H1 (cell line): ENCODE measurements at regions not wholly inside any gene's neighbourhood (a gene's known extent, or its start where the extent isn't known, plus 50 kb on each side); places are given as distances from the start of the nearest gene placed in this dataset.

Experiments
- CTCF ChIA-PET: fragments of 300-600 bp; sonication (Branson Sonifier 250); formaldehyde crosslinking; loops from one replicate; lab custom pipeline; 2021; ENCODE audit not compliant: partially characterized antibody; lab: Charles Lee
- POLR2A ChIA-PET: fragments of 300-600 bp; sonication (Branson Sonifier 250); formaldehyde crosslinking; loops from one replicate; lab custom pipeline; 2021; ENCODE audit warnings: inconsistent platforms; ENCODE audit not compliant: partially characterized antibody; lab: Charles Lee
- DNase-seq, 2 experiments: peaks; one replicate each; pipeline versions ENCODE4 v3.0.0 to v3.0.0-alpha.2; 2010 to 2022; ENCODE audit warnings: low spot score in 2 of 2, low read depth in 1 of 2, mixed read lengths in 1 of 2
- FAIRE-seq: peaks from 2 replicates; lab custom pipeline; 2011; peaks lifted over from hg19 to GRCh38; lab: Jason Lieb, UNC
- H2AFZ ChIP-seq: 2 replicates; pipeline ENCODE4 v1.8.1; 2012; ENCODE audit warnings: low read length, inconsistent platforms
- H2AK5ac ChIP-seq: 2 replicates; pipeline ENCODE4 v1.6.1; 2013; ENCODE audit warnings: low read depth, low read length
- H2BK120ac ChIP-seq: replicated peaks from 2 replicates; pipeline ENCODE3; 2013; ENCODE audit warnings: low read depth, low read length, inconsistent platforms
- H2BK12ac ChIP-seq: 2 replicates; pipeline ENCODE4 v1.6.1; 2013; ENCODE audit warnings: low read depth, low read length
- H2BK15ac ChIP-seq: 2 replicates; pipeline ENCODE4 v1.6.1; 2013; ENCODE audit warnings: low read length
- H2BK20ac ChIP-seq: 2 replicates; pipeline ENCODE4 v1.6.1; 2013; ENCODE audit warnings: low read length
- H2BK5ac ChIP-seq: 2 replicates; pipeline ENCODE4 v1.6.1; 2013; ENCODE audit warnings: low read depth, low read length
- H3K14ac ChIP-seq: 2 replicates; pipeline ENCODE4 v1.6.1; 2013; ENCODE audit warnings: inconsistent platforms; ENCODE audit not compliant: insufficient read length
- H3K18ac ChIP-seq: 2 replicates; pipeline ENCODE4 v1.6.1; 2013; ENCODE audit warnings: low read length; ENCODE audit errors: extremely low read depth
- H3K23ac ChIP-seq: 2 replicates; pipeline ENCODE4 v1.6.1; 2013; ENCODE audit warnings: inconsistent platforms; ENCODE audit not compliant: insufficient read length
- H3K23me2 ChIP-seq: 2 replicates; pipeline ENCODE4 v1.6.1; 2013; ENCODE audit warnings: low read depth, low read length
- H3K27ac ChIP-seq: 2 replicates; pipeline ENCODE4 v1.6.1; 2011; ENCODE audit warnings: low read depth, low read length, inconsistent platforms
- H3K27me3 ChIP-seq, 4 experiments: replicated peaks in 1 of 4; 1 replicate in 1 of 4; 2 replicates in 3 of 4; pipeline versions ENCODE4 v1.6.1 to v1.8.1; 2011 to 2013; ENCODE audit warnings: low read length in 3 of 4, mild to moderate bottlenecking in 3 of 4, inconsistent platforms in 2 of 4, mixed read lengths in 2 of 4, moderate library complexity in 1 of 4; ENCODE audit not compliant: control insufficient read depth in 3 of 4, insufficient read depth in 3 of 4; ENCODE audit errors: extremely low read depth in 1 of 4
- H3K36me3 ChIP-seq, 4 experiments: 2 replicates each; pipeline versions ENCODE4 v1.6.1 to v1.8.1; 2011 to 2013; ENCODE audit warnings: mild to moderate bottlenecking in 4 of 4, low read length in 3 of 4, moderate library complexity in 2 of 4, control low read depth in 1 of 4, inconsistent platforms in 1 of 4; ENCODE audit not compliant: insufficient read depth in 4 of 4, control insufficient read depth in 2 of 4
- H3K4ac ChIP-seq: replicated peaks from 2 replicates; pipeline ENCODE3; 2013; ENCODE audit warnings: low read length, low read depth, mixed read lengths, inconsistent platforms; ENCODE audit not compliant: insufficient read length
- H3K4me1 ChIP-seq, 4 experiments: replicated peaks in 1 of 4; 1 replicate in 1 of 4; 2 replicates in 3 of 4; pipeline versions ENCODE4 v1.6.1 to v1.8.1; 2011 to 2013; ENCODE audit warnings: low read length in 3 of 4, inconsistent platforms in 2 of 4, mixed read lengths in 1 of 4; ENCODE audit not compliant: insufficient read depth in 4 of 4, control insufficient read depth in 3 of 4
- H3K4me2 ChIP-seq, 2 experiments: 2 replicates each; pipeline versions ENCODE4 v1.6.1 to v1.8.1; 2011 to 2013; ENCODE audit warnings: low read depth in 2 of 2, low read length in 2 of 2, control low read depth in 1 of 2, inconsistent platforms in 1 of 2, mild to moderate bottlenecking in 1 of 2; ENCODE audit not compliant: insufficient read depth in 1 of 2
- H3K4me3 ChIP-seq, 4 experiments: fragments of 200-600, 300-600 bp in 1 of 4; sonication (generic), shearing (Covaris generic), sonication (Bioruptor Twin) in 1 of 4; 2 replicates each; pipeline versions ENCODE4 v1.5.1 to v1.8.1; 2011 to 2016; ENCODE audit warnings: low read length in 4 of 4, low read depth in 3 of 4, control low read depth in 2 of 4, inconsistent platforms in 2 of 4, mild to moderate bottlenecking in 2 of 4, mixed read lengths in 1 of 4, moderate library complexity in 1 of 4; ENCODE audit not compliant: insufficient read depth in 2 of 4; ENCODE audit errors: extremely low read depth in 1 of 4
- H3K56ac ChIP-seq: replicated peaks from 2 replicates; pipeline ENCODE3; 2013; ENCODE audit warnings: low read depth, mild to moderate bottlenecking, mixed read lengths, low read length, inconsistent platforms; ENCODE audit not compliant: insufficient read length
- H3K79me1 ChIP-seq: 2 replicates; pipeline ENCODE4 v1.6.1; 2013; ENCODE audit warnings: low read depth, low read length, control low read depth
- H3K79me2 ChIP-seq, 2 experiments: 2 replicates each; pipeline versions ENCODE4 v1.6.1 to v1.8.1; 2012 to 2013; ENCODE audit warnings: low read length in 2 of 2, mild to moderate bottlenecking in 2 of 2, inconsistent platforms in 1 of 2; ENCODE audit not compliant: insufficient read depth in 2 of 2, control insufficient read depth in 1 of 2
- H3K9ac ChIP-seq, 4 experiments: replicated peaks in 1 of 4; 1 replicate in 1 of 4; 2 replicates in 3 of 4; pipeline versions ENCODE4 v1.6.1 to v1.8.1; 2011 to 2013; ENCODE audit warnings: low read depth in 3 of 4, low read length in 3 of 4, control low read depth in 2 of 4, mild to moderate bottlenecking in 2 of 4, moderate library complexity in 2 of 4, inconsistent platforms in 1 of 4; ENCODE audit errors: extremely low read depth in 1 of 4
- H3K9me3 ChIP-seq, 2 experiments: 2 replicates each; pipeline versions ENCODE4 v1.6.1 to v1.8.1; 2012 to 2013; ENCODE audit warnings: mild to moderate bottlenecking in 2 of 2, moderate library complexity in 2 of 2, control low read depth in 1 of 2, inconsistent platforms in 1 of 2, low read depth in 1 of 2, low read length in 1 of 2, mixed read lengths in 1 of 2; ENCODE audit not compliant: insufficient read depth in 2 of 2
- H4K20me1 ChIP-seq, 2 experiments: replicated peaks in 1 of 2; 2 replicates each; pipeline versions ENCODE3 to v1.8.1; 2011 to 2013; ENCODE audit warnings: inconsistent platforms in 2 of 2, low read length in 2 of 2, mild to moderate bottlenecking in 1 of 2; ENCODE audit not compliant: insufficient read depth in 2 of 2, control insufficient read depth in 1 of 2
- H4K5ac ChIP-seq: 2 replicates; pipeline ENCODE4 v1.6.1; 2013; ENCODE audit warnings: low read length, low read depth, mixed read lengths, inconsistent platforms; ENCODE audit not compliant: insufficient read length
- H4K8ac ChIP-seq: 2 replicates; pipeline ENCODE4 v1.8.0; 2013; ENCODE audit warnings: mild to moderate bottlenecking, moderate library complexity, low read length, inconsistent platforms; ENCODE audit not compliant: insufficient read depth; ENCODE audit errors: extremely low read depth
- H4K91ac ChIP-seq: replicated peaks from 2 replicates; pipeline ENCODE3; 2013; ENCODE audit warnings: low read length, mixed read lengths, inconsistent platforms; ENCODE audit not compliant: insufficient read length
- BRCA1 ChIP-seq: IDR thresholded peaks from 2 replicates; pipeline ENCODE4 v1.6.1; 2012; ENCODE audit warnings: low read depth, low read length, improper control_type of control experiment
- CTBP2 ChIP-seq: IDR thresholded peaks from 2 replicates; pipeline ENCODE4 v1.7.0; 2011; ENCODE audit warnings: borderline replicate concordance, mild to moderate bottlenecking, moderate library complexity, mixed read lengths, low read length; ENCODE audit not compliant: insufficient read depth, insufficient read length
- HDAC2 ChIP-seq, 2 experiments: fragments of 300-600 bp in 1 of 2; sonication (generic) in 1 of 2; IDR thresholded peaks; 2 replicates each; pipeline ENCODE4 v1.6.1; 2011 to 2012; ENCODE audit warnings: low read depth in 2 of 2, low read length in 2 of 2, mild to moderate bottlenecking in 2 of 2, moderate library complexity in 2 of 2, borderline replicate concordance in 1 of 2, inconsistent platforms in 1 of 2
- MAFK ChIP-seq: IDR thresholded peaks from 2 replicates; pipeline ENCODE4 v1.6.1; 2012; ENCODE audit warnings: low read depth, mild to moderate bottlenecking, improper control_type of control experiment, low read length
- ZNF274 ChIP-seq: IDR thresholded peaks from 2 replicates; pipeline ENCODE4 v1.7.0; 2012; ENCODE audit warnings: low read length, borderline replicate concordance; ENCODE audit errors: extremely low read depth
- WGBS, 2 experiments: shearing (Covaris generic) in 1 of 2; methylation state at CpG; one replicate each; pipeline versions ENCODE4 v1.1.6 to v1.1.7; 2013 to 2015; ENCODE audit warnings: low lambda C conversion rate in 2 of 2, mixed read lengths in 2 of 2, inconsistent platforms in 1 of 2, low coverage in 1 of 2, missing lambda C conversion rate in 1 of 2; ENCODE audit not compliant: insufficient replicate concordance in 2 of 2, insufficient coverage in 1 of 2, insufficient read length in 1 of 2; ENCODE audit errors: extremely low coverage in 1 of 2, missing lambda C conversion rate in 1 of 2; 5-methylcytosine and 5-hydroxymethylcytosine counted together

GRCh38 chr2:216943109-216943508 lies 83.2 kb upstream of the TNP1 start:
- Histone ChIP-seq H3K18ac (no peak overlapping the region), H2BK5ac (no peak overlapping the region), H3K4me1 (no peaks in the 10 kb centered on the region), H3K14ac (no peak overlapping the region), H4K20me1 (no peaks in the 10 kb centered on the region), H2BK120ac (no peak overlapping the region), H3K4me2 (no peak overlapping the region), H4K91ac (no peak overlapping the region), H3K36me3 (no peaks in the 10 kb centered on the region), H2BK12ac (no peak overlapping the region), H3K27me3 (no peaks in the 10 kb centered on the region), H3K56ac (no peak overlapping the region), H4K8ac (no peak overlapping the region), H3K79me2 (no peaks in the 10 kb centered on the region), H3K4me3 (no peak overlapping the region), H3K23me2 (no peaks in the 10 kb centered on the region), H2BK20ac (no peak overlapping the region), H3K4ac (no peak overlapping the region), H3K9ac (no peak overlapping the region), H3K27ac (no peak overlapping the region), H3K23ac (no peak overlapping the region), H4K5ac (no peak overlapping the region), H2AFZ (no peak overlapping the region), H3K9me3 (no peaks in the 10 kb centered on the region), H2AK5ac (no peak overlapping the region), H2BK15ac (no peak overlapping the region), H3K79me1 (no peaks in the 10 kb centered on the region)
- DNase-seq (no peak), FAIRE-seq (no peak)
- POLR2A ChIA-PET: no interaction called here
- TF ChIP-seq MAFK: no peak
- no peak for TF ChIP-seq CTBP2
- no peak for TF ChIP-seq HDAC2 (IDR thresholded peaks at IDR 0.05; ENCODE audit: borderline replicate concordance in 1 of 2, low read depth in 2 of 2, low read length in 2 of 2)
- no peak for TF ChIP-seq BRCA1
- no peak for TF ChIP-seq ZNF274
- 96% methylated on average over 2 of the region's 2 CpGs; no CpG with 5 or more reads in 1 of the 2 experiments for WGBS, 2 experiments
- CTCF ChIA-PET: interaction anchor here (1.6 kb wide), 1 partner anchor 247 kb away, joined by 5 read pairs; no protein-coding TSS in a partner anchor
